Stomach (tissue), 4 donors: ENCODE measurements at regions not wholly inside any gene's neighbourhood (a gene's known extent, or its start where the extent isn't known, plus 50 kb on each side); places are given as distances from the start of the nearest gene placed in this dataset.

Source experiments
- EP300 ChIP-seq: sonication (generic); formaldehyde crosslinking; IDR thresholded peaks from one replicate; pipeline ENCODE4 v1.6.1; 2017; ENCODE audit warnings: antibody characterized with exemption
- POLR2A ChIP-seq, 4 donors: fragments of 450-650 bp; IDR thresholded peaks; one replicate each; pipeline ENCODE4 v1.6.1; 2016; ENCODE audit warnings: antibody characterized with exemption in 4 of 4, control low read depth in 2 of 4, mild to moderate bottlenecking in 1 of 4, moderate library complexity in 1 of 4
- POLR2AphosphoS5 ChIP-seq, 3 donors: sonication (generic); formaldehyde crosslinking; IDR thresholded peaks; one replicate each; pipeline ENCODE4 v1.6.1; 2016; ENCODE audit warnings: antibody characterized with exemption in 3 of 3
- TF ChIP-seq, protein P1 (sequence below), 7 experiments: fragments of 450-650 bp in 4 of 7; fragments of 200-600 bp in 3 of 7; sonication (generic) in 3 of 7; IDR thresholded peaks; one replicate each; pipeline ENCODE4 v1.5.1; 2016 to 2019; ENCODE audit warnings: antibody characterized with exemption in 7 of 7, control low read depth in 2 of 7, mild to moderate bottlenecking in 1 of 7

DNA sequence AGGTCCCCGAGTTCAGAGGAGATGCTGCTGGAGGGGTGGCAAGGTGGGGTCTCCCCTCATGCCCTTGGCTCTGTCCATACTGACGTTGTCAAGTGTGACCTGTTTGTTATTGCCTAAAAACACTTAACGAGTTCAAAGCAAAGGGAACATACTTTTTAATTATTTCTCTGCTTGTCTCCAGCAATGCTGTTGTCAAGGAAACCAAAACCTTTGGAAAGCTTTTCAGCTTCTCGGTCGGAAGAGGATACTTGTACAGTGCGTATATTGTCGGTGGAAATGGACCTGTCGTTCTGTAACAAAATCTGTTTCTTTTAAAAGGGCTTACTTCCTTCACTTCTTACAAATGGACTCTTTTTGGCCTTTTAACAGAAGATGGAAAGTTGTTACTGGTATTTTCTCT is 73.9 kb downstream of the SLC25A47 start:
- TF ChIP-seq, protein P1, sequence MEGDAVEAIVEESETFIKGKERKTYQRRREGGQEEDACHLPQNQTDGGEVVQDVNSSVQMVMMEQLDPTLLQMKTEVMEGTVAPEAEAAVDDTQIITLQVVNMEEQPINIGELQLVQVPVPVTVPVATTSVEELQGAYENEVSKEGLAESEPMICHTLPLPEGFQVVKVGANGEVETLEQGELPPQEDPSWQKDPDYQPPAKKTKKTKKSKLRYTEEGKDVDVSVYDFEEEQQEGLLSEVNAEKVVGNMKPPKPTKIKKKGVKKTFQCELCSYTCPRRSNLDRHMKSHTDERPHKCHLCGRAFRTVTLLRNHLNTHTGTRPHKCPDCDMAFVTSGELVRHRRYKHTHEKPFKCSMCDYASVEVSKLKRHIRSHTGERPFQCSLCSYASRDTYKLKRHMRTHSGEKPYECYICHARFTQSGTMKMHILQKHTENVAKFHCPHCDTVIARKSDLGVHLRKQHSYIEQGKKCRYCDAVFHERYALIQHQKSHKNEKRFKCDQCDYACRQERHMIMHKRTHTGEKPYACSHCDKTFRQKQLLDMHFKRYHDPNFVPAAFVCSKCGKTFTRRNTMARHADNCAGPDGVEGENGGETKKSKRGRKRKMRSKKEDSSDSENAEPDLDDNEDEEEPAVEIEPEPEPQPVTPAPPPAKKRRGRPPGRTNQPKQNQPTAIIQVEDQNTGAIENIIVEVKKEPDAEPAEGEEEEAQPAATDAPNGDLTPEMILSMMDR (IDR thresholded peaks at IDR 0.05) = no peak
- TF ChIP-seq POLR2AphosphoS5 (IDR thresholded peaks at IDR 0.05) (no peak), POLR2A (IDR thresholded peaks at IDR 0.05) (no peak), EP300 (no peak)
